Stomach (tissue), 4 donors: ENCODE measurements at regions not wholly inside any gene's neighbourhood (a gene's known extent, or its start where the extent isn't known, plus 50 kb on each side); places are given as distances from the start of the nearest gene placed in this dataset.
"Not testable (repeated sequence)": the region's sequence is repeated elsewhere in the genome, so short reads cannot be mapped to it uniquely, and the experiment has no call there.

Source experiments
- POLR2AphosphoS5 ChIP-seq, 3 donors: sonication (generic); formaldehyde crosslinking; IDR thresholded peaks; one replicate each; pipeline ENCODE4 v1.6.1; 2016; ENCODE audit warnings: antibody characterized with exemption in 3 of 3
- TF ChIP-seq, protein P1 (sequence below), 7 experiments: fragments of 450-650 bp in 4 of 7; fragments of 200-600 bp in 3 of 7; sonication (generic) in 3 of 7; IDR thresholded peaks; one replicate each; pipeline ENCODE4 v1.5.1; 2016 to 2019; ENCODE audit warnings: antibody characterized with exemption in 7 of 7, control low read depth in 2 of 7, mild to moderate bottlenecking in 1 of 7

DNA sequence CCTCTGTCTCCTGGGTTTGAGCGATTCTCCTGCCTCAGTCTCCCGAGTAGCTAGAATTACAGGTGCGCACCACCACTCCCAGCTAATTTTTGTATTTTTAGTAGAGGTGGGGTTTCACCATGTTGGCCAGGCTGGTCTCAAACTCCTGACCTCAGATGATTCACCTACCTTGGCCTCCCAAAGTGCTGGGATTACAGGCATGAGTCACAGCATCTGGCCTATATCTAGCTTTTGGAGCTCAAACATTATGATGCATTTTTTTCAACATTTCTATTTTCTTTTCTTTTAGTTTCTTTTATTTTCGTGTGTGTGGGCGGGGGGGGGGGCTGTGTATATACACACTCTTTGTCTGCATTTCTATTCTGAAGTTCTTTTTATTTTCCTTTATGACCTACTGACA lies 85.6 kb upstream of the PEG3 start:
- TF ChIP-seq, protein P1, sequence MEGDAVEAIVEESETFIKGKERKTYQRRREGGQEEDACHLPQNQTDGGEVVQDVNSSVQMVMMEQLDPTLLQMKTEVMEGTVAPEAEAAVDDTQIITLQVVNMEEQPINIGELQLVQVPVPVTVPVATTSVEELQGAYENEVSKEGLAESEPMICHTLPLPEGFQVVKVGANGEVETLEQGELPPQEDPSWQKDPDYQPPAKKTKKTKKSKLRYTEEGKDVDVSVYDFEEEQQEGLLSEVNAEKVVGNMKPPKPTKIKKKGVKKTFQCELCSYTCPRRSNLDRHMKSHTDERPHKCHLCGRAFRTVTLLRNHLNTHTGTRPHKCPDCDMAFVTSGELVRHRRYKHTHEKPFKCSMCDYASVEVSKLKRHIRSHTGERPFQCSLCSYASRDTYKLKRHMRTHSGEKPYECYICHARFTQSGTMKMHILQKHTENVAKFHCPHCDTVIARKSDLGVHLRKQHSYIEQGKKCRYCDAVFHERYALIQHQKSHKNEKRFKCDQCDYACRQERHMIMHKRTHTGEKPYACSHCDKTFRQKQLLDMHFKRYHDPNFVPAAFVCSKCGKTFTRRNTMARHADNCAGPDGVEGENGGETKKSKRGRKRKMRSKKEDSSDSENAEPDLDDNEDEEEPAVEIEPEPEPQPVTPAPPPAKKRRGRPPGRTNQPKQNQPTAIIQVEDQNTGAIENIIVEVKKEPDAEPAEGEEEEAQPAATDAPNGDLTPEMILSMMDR (IDR thresholded peaks at IDR 0.05), result not testable (repeated sequence)
- TF ChIP-seq POLR2AphosphoS5 (IDR thresholded peaks at IDR 0.05), result not testable (repeated sequence)
